K562 (cell line): ENCODE measurements at regions not wholly inside any gene's neighbourhood (a gene's known extent, or its start where the extent isn't known, plus 50 kb on each side); places are given as distances from the start of the nearest gene placed in this dataset.
A peak's percentile ranks its signal among the peaks of the same experiment; 100 is the strongest.

Experiments used
- ATAC-seq: fragments of 200-7000 bp; cut with Tn5 transposase; 3 replicates; pipeline ENCODE4 v1.9.1; 2020; ENCODE audit warnings: moderate library complexity
- BruUV-seq: library from RNA; stranded (reverse); fragments of 400-500 nt; replicated peaks from 2 replicates; lab custom pipeline; 2021; lab: Mats Ljungman, UMichigan
- CTCF ChIA-PET: fragments of 300-600 bp; formaldehyde crosslinking; extraction: SDS; loops from one replicate; lab custom pipeline; 2021; ENCODE audit warnings: low intra/inter-chr PET ratio; lab: Yijun Ruan, JAX
- POLR2A ChIA-PET: fragments of 300-600, 350-650 bp; sonication (Branson Sonifier 250); formaldehyde crosslinking; extraction: SDS; loops from one replicate; lab custom pipeline; 2021; ENCODE audit warnings: antibody characterized with exemption, inconsistent platforms; lab: Yijun Ruan, JAX
- DNase-seq, 4 experiments: peaks; one replicate each; pipeline versions ENCODE4 v3.0.0 to v3.0.0-alpha.2; 2011 to 2018; ENCODE audit warnings: low spot score in 3 of 4, mixed read lengths in 3 of 4; ENCODE audit errors: extremely low read depth in 1 of 4
- FAIRE-seq: peaks from 2 replicates; lab custom pipeline; 2011; peaks lifted over from hg19 to GRCh38; lab: Jason Lieb, UNC
- H2AFZ ChIP-seq: 2 replicates; pipeline ENCODE4 v1.6.0; 2011; ENCODE audit warnings: low read depth, low read length, control low read depth, inconsistent platforms
- H3K27ac ChIP-seq: fragments of 200-600 bp; 3 replicates; pipeline ENCODE4 v1.8.0; 2011; ENCODE audit warnings: low read depth, mild to moderate bottlenecking, control low read depth, inconsistent platforms, low read length, moderate library complexity, mixed read lengths; ENCODE audit errors: extremely low read depth
- H3K27me3 ChIP-seq, 2 experiments: fragments of 300-600 bp in 1 of 2; 2 replicates in 1 of 2; 3 replicates in 1 of 2; pipeline versions ENCODE4 v1.6.0 to v1.8.0; 2011; ENCODE audit warnings: inconsistent platforms in 2 of 2, low read length in 2 of 2, mild to moderate bottlenecking in 1 of 2, mixed read lengths in 1 of 2, moderate library complexity in 1 of 2; ENCODE audit not compliant: control insufficient read depth in 2 of 2, insufficient read depth in 2 of 2
- H3K36me3 ChIP-seq: fragments of 300-600 bp; 3 replicates; pipeline ENCODE4 v1.8.0; 2011; ENCODE audit warnings: mild to moderate bottlenecking, low read length, inconsistent platforms; ENCODE audit not compliant: control insufficient read depth, insufficient read depth
- H3K4me1 ChIP-seq, 2 experiments: fragments of 200-600 bp in 1 of 2; replicated peaks in 1 of 2; 2 replicates in 1 of 2; 3 replicates in 1 of 2; pipeline versions ENCODE4 v1.5.1 to v1.8.0; 2011; ENCODE audit warnings: inconsistent platforms in 2 of 2, low read length in 2 of 2, mild to moderate bottlenecking in 1 of 2, mixed read lengths in 1 of 2, moderate library complexity in 1 of 2; ENCODE audit not compliant: control insufficient read depth in 2 of 2, insufficient read depth in 2 of 2
- H3K4me2 ChIP-seq: 2 replicates; pipeline ENCODE4 v1.6.1; 2011; ENCODE audit warnings: low read length, control low read depth, inconsistent platforms, mixed read lengths; ENCODE audit not compliant: insufficient read depth
- H3K4me3 ChIP-seq: fragments of 200-600 bp; sonication (generic), shearing (Covaris generic); 2 replicates; pipeline ENCODE4 v1.5.1; 2016; ENCODE audit warnings: control low read depth, inconsistent platforms
- H3K79me2 ChIP-seq: fragments of 200-600 bp; 3 replicates; pipeline ENCODE4 v1.8.0; 2011; ENCODE audit warnings: low read length, inconsistent platforms; ENCODE audit not compliant: control insufficient read depth, insufficient read depth
- H3K9ac ChIP-seq, 2 experiments: 2 replicates each; pipeline versions ENCODE4 v1.6.0 to v1.6.1; 2011; ENCODE audit warnings: low read depth in 2 of 2, low read length in 2 of 2, control low read depth in 1 of 2, inconsistent platforms in 1 of 2, mild to moderate bottlenecking in 1 of 2, mixed read lengths in 1 of 2; ENCODE audit not compliant: insufficient read depth in 1 of 2
- H3K9me1 ChIP-seq: one replicate; pipeline ENCODE4 v1.6.0; 2011; ENCODE audit warnings: inconsistent platforms, mild to moderate bottlenecking, low read length, moderate library complexity; ENCODE audit not compliant: control insufficient read depth, insufficient read depth
- H3K9me3 ChIP-seq: replicated peaks from 2 replicates; pipeline ENCODE4 v1.5.1; 2011; ENCODE audit warnings: low read depth, low read length, inconsistent platforms; ENCODE audit not compliant: control insufficient read depth, insufficient read depth
- H4K20me1 ChIP-seq: replicated peaks from 2 replicates; pipeline ENCODE4 v1.6.1; 2011; ENCODE audit warnings: low read length, inconsistent platforms, mixed read lengths; ENCODE audit not compliant: control insufficient read depth, insufficient read depth
- CBX2 ChIP-seq: fragments of 200-600 bp; sonication (generic); IDR thresholded peaks from one replicate; pipeline ENCODE4 v1.6.1; 2012; ENCODE audit warnings: mild to moderate bottlenecking, low read length, inconsistent platforms; ENCODE audit not compliant: insufficient read depth, poor library complexity, severe bottlenecking
- EGR1 ChIP-seq: fragments of 450-650 bp; conservative IDR thresholded peaks from 2 replicates; pipeline ENCODE4 v1.6.1; 2017; ENCODE audit warnings: mild to moderate bottlenecking
- HNRNPL ChIP-seq: fragments of 200-400 bp; formaldehyde crosslinking; IDR thresholded peaks from 2 replicates; pipeline ENCODE4 v1.6.1; 2017; ENCODE audit warnings: low read depth, mild to moderate bottlenecking, low read length
- MXI1 ChIP-seq: IDR thresholded peaks from 2 replicates; pipeline ENCODE4 v1.6.1; 2011; ENCODE audit warnings: low read depth, mild to moderate bottlenecking, improper control_type of control experiment, low read length
- MYNN ChIP-seq, 2 experiments: sonication (generic); formaldehyde crosslinking in 1 of 2; IDR thresholded peaks; 2 replicates each; pipeline versions ENCODE4 v1.5.0 to v1.6.1; 2016 to 2020; ENCODE audit warnings: antibody characterized with exemption in 1 of 2, missing genetic modification reagents in 1 of 2
- NUFIP1 ChIP-seq: fragments of 450-650 bp; IDR thresholded peaks from 2 replicates; pipeline ENCODE4 v1.6.1; 2018; ENCODE audit not compliant: partially characterized antibody
- PHF8 ChIP-seq: fragments of 200-600 bp; sonication (generic); IDR thresholded peaks from 2 replicates; pipeline ENCODE4 v1.6.1; 2012; ENCODE audit warnings: mixed run types, mild to moderate bottlenecking, inconsistent platforms, low read length, moderate library complexity, borderline replicate concordance
- PML ChIP-seq: IDR thresholded peaks from 2 replicates; pipeline ENCODE4 v1.6.1; 2012; ENCODE audit warnings: low read length, inconsistent platforms
- STAT5A ChIP-seq: IDR thresholded peaks from 2 replicates; pipeline ENCODE4 v1.6.1; 2012; ENCODE audit warnings: low read length, inconsistent platforms, borderline replicate concordance
- WGBS: fragments of 100-300 bp; shearing (Covaris generic); methylation state at CpG from one replicate; pipeline ENCODE4 v1.1.6; 2016; ENCODE audit warnings: low coverage, mixed read lengths; ENCODE audit not compliant: insufficient coverage; ENCODE audit errors: missing lambda C conversion rate; 5-methylcytosine and 5-hydroxymethylcytosine counted together
- in situ Hi-C: fragments of 300-500 bp; cut with MboI; formaldehyde crosslinking; loops from 4 replicates; pipeline ENCODE4 v1.15.0; 2018; ENCODE audit warnings: inconsistent platforms, mixed read lengths
- intact Hi-C: fragments of 100-400 bp; cut with micrococcal nuclease; formaldehyde crosslinking; loops from 2 replicates; pipeline ENCODE4 v1.14.2; 2022
- TF ChIP-seq, protein P1 (sequence below), 2 experiments: fragments of 450-650 bp in 1 of 2; sonication (generic) in 1 of 2; formaldehyde crosslinking; conservative IDR thresholded peaks; 2 replicates each; pipeline versions ENCODE4 v1.4.0 to v1.8.1; 2020 to 2022; ENCODE audit warnings: mild to moderate bottlenecking in 1 of 2, missing genetic modification reagents in 1 of 2
- TF ChIP-seq, protein P2 (sequence below), 2 experiments: fragments of 250-450 bp in 1 of 2; fragments of 450-650 bp in 1 of 2; sonication (Bioruptor Pico) in 1 of 2; IDR thresholded peaks; 2 replicates each; pipeline versions ENCODE4 v1.6.1 to v1.8.0; 2016 to 2021; ENCODE audit warnings: mild to moderate bottlenecking in 2 of 2, moderate library complexity in 2 of 2, missing compliant biosample characterization in 1 of 2, missing genetic modification characterization in 1 of 2

GRCh38 chr2:145760781-145761649 is 1241.1 kb upstream of the ZEB2 start:
- ATAC-seq: no peak
- FAIRE-seq: no peak
- in situ Hi-C loops (no loop called here), intact Hi-C loops (no loop called here)
- no peak for TF ChIP-seq STAT5A
- TF ChIP-seq NUFIP1: no peak
- no peak for TF ChIP-seq HNRNPL
- TF ChIP-seq, protein P1, sequence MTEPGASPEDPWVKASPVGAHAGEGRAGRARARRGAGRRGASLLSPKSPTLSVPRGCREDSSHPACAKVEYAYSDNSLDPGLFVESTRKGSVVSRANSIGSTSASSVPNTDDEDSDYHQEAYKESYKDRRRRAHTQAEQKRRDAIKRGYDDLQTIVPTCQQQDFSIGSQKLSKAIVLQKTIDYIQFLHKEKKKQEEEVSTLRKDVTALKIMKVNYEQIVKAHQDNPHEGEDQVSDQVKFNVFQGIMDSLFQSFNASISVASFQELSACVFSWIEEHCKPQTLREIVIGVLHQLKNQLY (CRISPR knock-in tag; conservative IDR thresholded peaks at IDR 0.05): no peak
- TF ChIP-seq PML: no peak
- TF ChIP-seq CBX2: no peak
- no peak for TF ChIP-seq PHF8
- no peak for TF ChIP-seq MYNN (IDR thresholded peaks at IDR 0.05)
- no peak for TF ChIP-seq MYNN (CRISPR knock-in tag; IDR thresholded peaks at IDR 0.05)
- no peak for TF ChIP-seq EGR1
- TF ChIP-seq, protein P2, sequence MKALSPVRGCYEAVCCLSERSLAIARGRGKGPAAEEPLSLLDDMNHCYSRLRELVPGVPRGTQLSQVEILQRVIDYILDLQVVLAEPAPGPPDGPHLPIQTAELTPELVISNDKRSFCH (CRISPR knock-in tag; IDR thresholded peaks at IDR 0.05): no peak
- TF ChIP-seq, protein P2 (tag; IDR thresholded peaks at IDR 0.05): no peak
- TF ChIP-seq MXI1: no peak
- no peak overlapping the region for H3K4me3 ChIP-seq
- H3K79me2 ChIP-seq: no peaks in the 10 kb centered on the region
- H3K4me2 ChIP-seq: no peak overlapping the region
- no peaks in the 10 kb centered on the region for H3K9me3 ChIP-seq
- no peaks in the 10 kb centered on the region for H3K36me3 ChIP-seq
- 62% methylated on average over 4 of the region's 4 CpGs for WGBS
- DNase-seq: no peak
- H3K9ac ChIP-seq: no peak overlapping the region
- H4K20me1 ChIP-seq: no peaks in the 10 kb centered on the region
- H3K27ac ChIP-seq: no peak overlapping the region
- H3K4me1 ChIP-seq: no peaks in the 10 kb centered on the region
- no TSS peak for BruUV-seq
- H3K9me1 ChIP-seq: no peaks in the 10 kb centered on the region
- H3K27me3 ChIP-seq: no peaks in the 10 kb centered on the region
- CTCF ChIA-PET: no interaction called here
- POLR2A ChIA-PET: no interaction called here
- H2AFZ ChIP-seq: peak overlapping the region; percentile 15; the same call in 1 of the 2 replicates
